ENCODE measurements at regions not wholly inside any gene's neighbourhood (a gene's known extent, or its start where the extent isn't known, plus 50 kb on each side); places are given as distances from the start of the nearest gene placed in this dataset.

DNA sequence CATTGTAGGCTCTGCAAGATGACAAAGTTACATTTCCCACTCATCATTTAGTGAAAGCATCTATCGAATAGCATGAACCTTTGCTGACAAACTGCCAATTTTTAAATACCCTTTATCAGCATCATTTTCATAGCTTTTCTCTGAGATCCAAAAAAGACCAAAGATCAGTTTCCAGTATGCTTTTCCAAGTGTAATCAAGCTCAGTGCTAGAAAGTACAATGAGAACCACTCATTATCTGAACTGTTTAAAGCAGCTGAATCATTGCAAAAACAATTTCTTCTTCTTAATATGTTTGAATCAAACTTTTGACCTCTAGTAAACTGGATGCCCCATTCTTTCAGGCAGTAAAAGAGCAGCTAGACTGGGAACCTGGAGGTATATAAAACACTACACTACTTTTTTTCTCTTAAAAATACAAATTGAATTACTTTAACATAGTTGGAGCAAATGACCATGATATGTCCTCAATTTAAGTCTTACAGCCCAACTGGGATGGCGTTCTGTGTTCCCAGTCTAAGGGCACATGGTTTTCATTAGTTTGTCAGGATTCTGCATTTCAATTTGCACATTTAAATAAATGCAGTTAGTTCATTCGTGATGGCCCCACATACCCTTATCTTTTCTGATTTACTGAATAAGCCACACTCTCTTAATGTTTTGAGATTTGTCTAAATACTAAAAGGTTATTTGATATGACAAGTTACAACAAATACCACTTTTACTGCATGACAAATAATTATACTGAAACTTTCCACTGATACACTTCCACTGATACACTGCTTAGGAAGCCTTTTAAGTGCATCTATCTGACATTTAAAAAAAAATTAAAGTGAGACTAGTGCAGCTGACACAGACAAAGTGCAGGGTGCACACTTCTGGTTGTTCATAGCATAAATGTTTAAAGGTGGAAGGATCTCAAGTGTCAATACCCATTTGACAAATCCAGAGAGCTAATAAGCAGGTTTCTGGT, 146.0 kb upstream of the FRMD4B start:
- no peak for DNase-seq

DNA sequence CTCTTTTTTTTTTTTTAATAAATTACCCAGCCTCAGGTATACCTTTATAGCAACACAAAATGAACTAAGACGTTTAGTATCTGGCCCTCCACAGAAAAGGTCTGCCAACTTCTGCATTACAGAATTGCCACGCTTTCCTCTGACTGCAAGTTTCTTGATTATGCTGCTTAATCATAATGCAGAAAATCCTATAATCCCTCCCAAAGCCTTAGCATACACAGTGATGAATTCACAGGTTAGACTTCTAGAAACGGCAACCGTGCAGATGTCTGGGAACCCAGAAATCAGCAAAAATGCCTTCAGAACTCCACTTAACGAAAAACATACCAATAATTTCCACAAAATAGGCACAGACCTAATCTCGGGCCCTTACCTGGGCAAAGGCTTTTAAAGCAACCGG, 144.7 kb upstream of the FRMD4B start:
- no peak for DNase-seq

DNA sequence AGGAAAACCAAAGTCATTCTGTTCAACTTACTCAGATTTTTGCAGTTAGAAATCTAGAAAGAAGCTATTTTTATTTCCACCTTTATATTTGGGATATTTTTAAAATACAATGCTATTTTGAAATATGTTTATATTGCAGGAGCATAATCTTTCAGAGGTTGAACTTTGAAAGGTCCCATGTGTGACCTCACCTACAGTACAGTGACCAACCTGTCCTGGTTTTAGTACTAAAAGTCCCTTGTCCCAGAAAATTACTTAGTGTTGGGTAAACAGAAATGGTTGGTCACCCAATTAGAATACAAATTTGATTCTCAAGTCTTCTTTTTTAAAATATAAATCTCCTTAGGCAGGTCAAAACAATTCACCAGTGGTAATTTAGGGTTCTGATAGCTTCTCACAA, 141.6 kb upstream of the FRMD4B start:
- no peak for DNase-seq

DNA sequence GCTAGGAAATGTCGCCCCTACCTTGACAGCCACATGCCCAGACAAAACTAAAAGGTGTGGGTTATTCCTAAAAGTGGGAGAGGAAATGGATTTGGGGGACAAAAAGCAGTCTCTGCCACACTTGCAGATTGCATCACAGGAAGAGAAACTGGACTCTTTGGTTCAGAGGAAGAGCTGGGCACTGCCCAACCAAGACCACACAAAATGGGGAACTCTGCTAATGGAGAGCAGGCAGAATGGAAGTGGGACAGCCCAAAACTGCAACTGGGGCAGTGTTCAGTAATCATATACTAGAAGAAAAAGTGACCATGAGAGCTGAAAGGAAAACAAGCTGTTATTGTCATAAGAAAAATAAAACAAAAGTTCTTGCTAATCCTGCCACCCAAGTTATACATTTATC, 138.9 kb upstream of the FRMD4B start:
- no peak for DNase-seq

DNA sequence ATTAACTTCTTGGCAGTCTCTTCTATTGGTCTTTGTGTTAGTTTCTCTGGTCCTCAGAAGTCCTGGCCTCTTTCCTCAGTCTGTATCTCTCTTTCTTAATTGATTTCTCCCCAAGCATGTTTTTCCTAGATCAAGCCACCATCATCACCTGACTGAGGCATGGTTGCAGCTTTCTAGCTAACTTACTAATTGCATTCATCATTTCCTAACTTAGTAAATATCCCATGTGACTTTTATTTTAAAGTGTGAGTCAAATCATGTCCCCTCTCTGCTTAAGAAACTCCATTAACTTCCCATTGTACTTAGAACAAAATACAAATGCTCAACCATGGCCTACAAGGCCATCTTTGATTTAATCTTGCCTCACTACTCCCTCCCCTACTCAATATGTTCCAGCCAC, 135.4 kb upstream of the FRMD4B start:
- no peak for DNase-seq

DNA sequence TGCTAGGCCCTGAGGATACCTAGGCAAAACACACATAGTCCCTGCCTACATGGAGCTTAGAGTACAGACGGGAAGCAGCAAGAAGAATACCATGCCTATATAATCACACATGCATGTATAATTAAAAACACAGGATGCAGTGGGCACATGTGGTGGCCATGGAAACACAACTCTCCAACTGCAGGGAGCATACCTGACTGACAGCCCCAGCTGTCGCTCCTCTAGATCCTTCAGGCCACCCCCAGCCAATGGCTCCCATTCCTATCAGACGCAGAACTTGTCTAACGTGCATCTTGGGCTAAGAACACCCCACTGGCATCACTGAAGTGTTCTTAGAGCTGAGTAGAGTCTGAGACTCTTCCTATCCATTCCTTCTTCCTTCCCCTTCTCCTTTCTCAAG, 125.5 kb upstream of the FRMD4B start:
- no peak for DNase-seq

DNA sequence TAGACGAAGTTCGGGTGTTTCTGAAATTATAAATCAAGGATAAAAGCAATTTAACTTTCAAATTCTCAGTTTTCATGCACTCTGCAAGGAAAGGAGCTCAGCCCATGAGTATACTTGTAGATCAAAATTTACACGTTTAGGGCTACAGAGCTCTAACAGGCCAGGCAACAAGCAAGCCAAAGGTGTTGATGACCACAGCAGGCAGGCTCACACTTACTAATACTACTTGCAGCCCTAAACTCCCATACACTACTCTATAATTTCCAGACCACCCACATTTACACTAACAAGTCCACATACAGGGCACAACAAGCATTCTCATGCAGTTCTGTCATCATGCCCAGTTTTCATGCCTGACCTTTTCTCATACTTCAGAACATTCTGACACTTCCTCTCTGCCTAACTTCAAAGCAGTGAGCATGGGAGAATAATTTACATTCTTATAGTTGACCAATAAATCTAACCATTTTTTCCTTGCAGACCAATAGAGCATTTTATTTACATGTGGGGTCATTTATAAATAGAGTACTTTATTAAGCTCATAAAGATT, 124.7 kb upstream of the FRMD4B start:
- no peak for DNase-seq

DNA sequence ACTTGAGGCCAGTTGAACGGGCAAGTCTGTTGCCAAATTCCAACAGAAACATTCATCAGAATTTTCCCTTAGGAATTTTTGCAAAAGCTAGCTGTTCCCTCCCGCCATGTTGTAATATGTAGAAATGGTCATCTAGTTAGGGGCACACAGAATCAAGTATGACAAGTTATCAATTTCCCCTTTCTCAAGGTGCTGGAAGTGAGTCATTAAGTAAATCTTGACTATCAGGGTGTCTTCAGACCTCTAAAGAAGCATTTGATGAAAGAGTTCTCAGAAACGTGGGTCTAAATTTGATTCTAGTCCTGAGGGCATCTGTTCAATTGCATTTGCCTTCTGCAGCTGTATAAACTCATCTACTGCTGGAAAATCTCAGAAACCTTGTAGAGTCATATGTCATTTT, 123.4 kb upstream of the FRMD4B start:
- DNase-seq: no peak

DNA sequence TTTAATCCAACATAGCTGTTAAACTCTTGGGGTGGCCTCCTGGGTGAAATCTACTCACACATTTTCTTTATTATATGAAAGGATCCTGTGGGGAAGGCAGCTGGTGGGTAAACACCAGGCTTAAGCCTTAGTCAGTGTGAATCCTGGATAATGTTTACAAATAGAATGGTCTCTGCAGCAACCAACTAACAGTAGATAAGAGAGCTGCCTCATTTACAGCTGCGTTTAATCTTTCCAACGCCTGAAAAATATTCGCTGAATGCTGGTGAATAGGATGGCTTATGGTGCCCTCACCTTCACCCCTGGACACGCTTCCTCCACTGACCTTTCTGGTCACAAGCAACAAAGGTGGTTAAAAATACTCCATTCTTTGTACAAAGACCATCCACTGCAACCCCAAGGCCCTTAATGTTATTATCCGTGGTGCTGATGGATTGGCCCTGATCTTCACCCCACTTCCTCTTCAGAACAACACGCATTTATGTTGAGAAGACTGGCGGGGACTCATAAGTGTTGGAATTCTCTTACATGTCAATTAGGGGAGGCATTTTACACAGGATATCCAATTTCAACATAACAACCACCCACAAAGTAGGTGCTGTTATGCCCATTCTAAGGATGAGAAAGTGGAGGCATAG, 120.0 kb upstream of the FRMD4B start:
- no peak for DNase-seq

DNA sequence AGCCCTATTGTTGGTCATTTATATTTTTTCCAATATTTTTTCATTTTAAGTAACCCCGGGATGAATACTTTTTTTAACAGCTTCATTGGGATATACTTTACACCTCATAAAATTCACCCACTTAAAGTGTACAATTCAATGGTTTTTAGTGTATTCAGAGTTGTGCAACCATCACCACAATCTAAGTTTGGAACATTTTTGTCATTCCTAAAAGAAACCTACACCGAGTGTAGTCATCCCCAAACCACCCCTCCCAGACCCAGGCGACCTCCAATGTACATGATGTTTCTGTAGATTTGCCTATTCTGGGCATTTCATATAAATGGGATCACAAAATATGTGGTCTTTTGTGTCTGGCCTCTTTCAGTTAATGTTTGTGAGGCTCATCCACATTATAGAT, 118.3 kb upstream of the FRMD4B start:
- DNase-seq: no peak

DNA sequence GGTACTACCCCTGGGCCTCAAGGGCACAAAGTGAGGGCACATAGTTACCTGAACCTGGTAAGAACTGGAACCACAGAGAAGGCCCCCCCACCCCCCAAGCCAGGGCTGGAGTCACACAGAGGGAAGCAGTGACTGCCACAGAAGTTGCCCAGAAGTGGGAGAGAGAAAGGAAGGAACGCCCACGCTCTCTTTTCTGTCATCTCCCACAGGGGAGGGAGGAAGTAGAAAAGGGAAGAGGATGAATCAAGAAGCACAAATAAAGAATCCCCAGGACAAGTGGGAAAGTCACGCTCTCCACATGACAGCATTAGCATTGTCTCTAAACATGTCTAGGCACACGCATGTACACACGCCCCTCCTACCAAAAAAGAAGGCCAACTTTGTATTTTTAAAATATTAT, 114.7 kb upstream of the FRMD4B start:
- no peak for DNase-seq

DNA sequence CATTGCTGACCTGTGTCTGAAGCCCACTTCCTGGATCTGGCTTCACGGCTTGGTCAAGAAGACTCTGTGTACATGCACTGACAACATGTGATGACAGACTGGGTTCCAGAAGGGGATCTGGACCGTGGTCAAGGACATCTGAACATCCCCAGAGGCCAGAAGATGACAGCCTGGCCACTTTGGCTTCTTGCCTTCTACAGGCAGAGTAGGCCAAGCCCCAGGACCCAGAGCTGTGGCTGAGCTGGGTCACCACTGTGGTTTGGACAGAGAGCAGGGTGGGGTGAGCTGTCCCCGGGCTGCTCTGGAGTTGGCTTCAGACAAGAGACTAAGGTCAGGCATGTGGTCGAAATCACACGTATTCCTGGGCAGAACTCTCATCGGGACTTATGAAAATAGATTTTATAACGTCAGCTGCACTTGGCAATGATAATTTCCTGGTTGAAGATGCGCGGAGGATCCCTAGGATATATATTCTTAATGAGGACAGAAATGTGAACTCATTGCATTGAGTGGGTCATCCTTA, 114.1 kb upstream of the FRMD4B start:
- DNase-seq: no peak

DNA sequence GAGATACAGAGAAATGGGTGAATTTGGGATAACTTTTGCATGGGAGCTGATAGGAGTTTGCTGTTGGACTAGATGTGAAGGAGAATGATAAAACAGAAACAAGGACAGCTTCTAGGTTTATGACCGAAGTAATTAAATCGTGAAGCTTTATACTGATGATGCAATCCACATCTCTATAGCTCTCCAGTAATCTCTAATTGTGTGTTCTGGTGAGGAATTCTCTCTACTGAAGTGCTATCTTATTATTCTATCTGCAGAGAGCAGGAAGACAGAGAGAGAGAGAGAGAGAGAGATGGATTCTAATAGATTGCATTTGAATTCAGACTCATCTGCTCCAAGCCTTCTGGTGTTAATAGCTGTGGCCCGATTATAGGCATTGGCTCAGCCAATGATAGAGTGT, 113.5 kb upstream of the FRMD4B start:
- DNase-seq: no peak

DNA sequence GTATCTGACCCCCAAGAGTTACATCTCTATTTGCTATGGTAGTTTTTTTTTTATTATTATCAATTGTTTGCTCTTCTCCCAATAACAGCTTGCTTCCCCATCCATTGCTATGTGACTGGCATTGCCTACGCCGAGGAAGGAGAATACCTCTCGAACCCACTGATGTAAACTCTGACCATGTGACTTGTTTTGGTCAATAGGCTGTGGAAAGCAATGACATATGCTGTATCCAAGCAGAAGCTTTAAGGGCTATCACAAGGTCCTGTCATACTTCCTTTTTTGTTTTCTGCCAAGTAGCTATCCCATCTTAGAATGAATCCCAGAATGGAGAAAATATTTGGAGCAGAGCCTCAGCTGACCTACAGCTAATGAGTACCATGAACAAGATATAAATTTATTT, 111.0 kb upstream of the FRMD4B start:
- no peak for DNase-seq

DNA sequence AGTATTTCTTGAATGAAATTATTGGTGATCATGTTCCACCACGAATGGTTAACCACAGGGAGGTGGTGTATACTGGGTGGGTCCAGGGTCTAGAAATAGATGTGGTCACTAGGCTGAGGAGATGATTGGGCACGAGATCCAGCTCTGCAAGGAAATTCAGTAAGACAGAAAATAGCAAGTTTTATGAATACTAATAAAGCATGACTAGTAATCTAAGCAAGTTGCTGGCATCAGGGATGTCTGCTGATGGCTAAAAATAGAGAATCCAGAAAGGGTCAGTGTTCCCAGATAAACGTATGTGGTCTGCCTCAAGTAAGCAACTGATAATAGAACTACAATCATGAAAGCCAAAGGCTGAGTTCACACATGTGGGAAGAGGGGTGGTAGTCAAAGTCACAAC, 108.3 kb upstream of the FRMD4B start:
- DNase-seq: no peak

DNA sequence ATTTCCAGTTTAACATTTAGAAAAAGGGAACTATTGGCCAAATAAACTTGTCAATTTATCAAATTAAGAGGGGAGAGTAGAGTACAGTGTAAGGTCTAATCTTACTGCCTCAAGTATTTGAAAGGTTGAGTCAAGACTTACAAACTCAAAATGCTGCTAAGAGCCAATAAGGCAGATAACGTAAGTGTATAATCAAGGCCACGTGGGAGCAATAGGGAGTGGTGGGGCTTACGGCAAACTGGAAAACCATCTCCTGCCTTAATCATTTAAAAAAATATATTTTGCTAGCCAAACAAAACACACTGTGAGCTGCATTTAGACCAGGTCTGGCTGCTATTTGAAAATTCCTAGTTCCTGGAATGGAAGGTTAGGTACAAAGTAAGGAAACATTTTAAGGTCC, 107.3 kb upstream of the FRMD4B start:
- no peak for DNase-seq

DNA sequence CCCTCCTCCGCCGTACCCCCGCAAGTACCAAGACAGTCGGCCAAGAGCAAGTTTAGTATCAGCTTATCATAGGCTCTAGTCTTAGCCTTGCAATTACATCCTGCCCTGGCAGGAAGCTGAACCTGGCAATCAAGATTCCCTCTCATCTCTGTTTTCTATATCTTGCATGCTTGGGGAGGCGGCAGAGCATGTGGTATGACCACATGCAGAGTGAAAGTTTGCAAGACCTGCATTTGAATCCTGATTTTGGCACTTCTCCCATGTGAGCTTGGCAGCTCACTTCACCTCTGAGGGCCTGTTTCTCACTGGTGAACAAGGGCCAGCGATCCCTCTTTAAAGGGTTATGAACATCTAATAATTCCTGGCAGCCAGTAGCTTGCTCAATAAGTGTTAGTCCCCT, 106.1 kb upstream of the FRMD4B start:
- no peak for DNase-seq

DNA sequence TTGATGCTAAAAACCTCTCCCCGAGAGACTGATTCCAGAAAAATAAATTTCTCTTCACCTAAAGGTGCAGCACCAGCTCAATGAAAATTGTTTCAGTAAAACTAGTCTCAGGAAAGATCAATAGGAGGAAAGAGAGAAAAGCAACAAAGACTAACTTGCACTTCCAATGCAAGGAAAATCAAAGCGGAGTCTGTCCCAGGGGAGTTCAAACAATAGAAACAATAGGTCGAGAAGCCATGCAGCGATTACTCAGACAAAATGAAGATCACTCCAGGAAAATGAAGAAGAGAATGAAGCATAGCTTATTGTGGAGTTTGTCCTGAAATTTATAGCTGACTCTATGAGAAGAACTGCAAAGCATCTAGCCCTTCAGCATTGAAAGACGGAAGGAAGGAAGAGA, 105.1 kb upstream of the FRMD4B start:
- DNase-seq: no peak

DNA sequence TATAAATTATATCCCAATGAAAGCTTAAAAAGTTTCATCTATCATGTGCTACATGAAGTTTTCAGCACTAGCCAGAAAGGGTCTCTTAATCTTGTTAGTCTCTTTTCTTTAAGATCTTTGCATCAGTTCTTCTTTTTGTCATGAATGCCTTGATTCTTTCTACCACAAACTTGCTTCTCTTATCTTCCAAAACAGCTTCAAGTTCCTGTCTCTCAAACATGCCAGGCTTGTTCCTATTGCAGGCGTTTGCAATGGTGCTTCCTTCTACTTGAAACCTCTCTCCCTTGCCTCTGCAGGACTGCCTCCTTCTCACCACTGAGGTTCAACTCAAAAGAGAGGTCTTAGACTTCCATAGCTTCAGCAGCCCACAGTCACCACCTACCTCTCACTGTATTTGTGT, 104.3 kb upstream of the FRMD4B start:
- DNase-seq: no peak

DNA sequence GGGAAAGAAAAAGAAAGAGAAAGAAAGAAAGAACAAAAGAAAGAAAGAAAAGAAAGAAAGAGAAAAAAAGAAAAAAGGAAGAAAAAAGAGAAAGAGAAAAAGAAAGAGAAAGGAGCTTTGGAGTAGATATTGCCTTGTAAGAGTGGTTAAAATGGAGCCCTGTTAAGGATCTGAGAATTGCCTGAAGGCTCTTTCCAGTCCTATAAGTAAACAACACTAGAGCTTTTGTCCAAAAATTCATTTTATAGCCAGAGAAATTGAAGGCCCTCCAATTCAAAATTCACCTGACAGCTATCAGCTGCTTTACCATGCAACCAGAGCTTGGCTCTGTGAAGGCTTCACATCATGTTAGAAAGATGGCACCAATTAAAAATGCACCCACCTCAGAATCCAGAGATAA, 102.1 kb upstream of the FRMD4B start:
- no peak for DNase-seq

DNA sequence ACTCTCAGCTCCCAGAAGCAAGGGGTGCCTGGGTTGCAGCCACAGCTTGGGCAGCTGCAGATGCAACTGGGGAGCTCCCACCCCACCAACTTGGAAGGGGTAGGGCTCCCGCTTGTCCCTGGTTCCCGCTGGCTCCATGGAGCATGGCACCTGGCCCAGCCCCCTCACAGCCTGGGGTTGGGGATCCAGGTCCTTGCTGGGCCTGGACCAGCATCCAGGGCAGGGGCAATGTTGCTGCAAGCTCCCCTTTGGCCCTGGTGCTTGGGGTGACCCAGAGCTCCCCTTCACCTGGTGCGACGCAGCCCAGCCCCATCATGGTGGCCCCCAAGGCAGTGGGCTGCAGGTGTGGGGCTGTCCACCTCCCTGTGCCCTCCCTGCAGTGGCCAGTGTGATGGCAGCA, 99.6 kb upstream of the FRMD4B start:
- no peak for DNase-seq

DNA sequence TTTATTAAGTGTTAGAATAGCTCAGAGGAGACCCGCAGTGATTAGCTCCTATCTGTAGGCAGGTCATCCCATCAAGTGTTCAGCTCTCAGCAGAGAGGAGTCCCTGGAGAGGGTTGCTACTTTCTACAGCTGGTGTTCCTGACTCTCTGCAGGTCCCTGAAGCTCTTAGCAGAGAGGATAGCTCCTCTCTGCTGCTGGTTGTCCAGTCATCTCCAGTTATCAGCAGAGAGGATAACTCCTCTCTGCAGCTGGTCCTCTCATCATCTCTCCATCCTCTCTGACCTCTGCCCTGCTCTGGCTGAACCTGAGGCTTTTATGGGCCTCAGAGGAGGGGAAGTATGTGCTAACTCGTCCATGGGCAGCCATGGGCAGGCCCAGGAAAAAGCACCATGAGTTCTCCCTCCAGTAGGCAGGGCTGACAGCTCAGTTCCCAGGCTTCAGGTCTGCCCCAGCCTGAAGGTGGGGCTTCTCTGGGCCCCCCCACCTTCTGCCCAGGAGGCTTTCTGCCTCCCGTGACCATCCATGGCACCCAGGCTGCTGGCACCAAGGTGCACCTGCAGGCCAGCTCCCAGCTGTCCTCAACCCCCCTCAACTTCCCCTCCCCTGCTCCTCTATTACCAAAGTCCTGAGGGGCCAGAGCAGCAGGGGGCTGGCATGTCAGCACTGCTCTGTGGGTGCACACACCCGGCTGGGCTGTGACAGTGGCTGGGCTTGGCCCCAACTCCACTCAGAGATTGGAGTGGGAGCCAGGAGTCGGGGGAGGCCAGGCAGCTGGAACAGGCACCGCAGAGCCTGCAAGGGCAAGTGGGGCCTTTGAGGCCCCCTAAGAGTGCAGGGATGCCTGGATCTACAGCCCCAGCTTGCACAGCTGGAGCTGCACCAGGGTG, 98.9 kb upstream of the FRMD4B start:
- DNase-seq: no peak

DNA sequence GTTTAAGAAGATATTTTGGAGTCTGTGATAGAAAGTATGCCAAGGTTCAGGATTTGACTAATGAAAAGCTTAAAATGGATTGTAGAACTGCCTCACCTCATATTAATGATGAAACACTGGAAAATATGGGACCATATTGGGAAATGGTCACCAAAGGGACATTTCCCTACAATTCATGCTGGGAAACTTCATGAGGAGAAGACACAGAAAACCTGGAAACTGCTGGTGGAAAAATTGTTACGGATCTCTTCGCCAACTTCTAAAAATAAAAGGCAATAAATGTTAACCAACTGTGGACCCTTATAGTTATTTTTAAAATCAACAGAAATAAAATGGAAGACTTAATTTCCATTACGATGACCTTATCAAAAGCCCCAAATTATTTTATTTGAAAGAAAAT, 97.6 kb upstream of the FRMD4B start:
- no peak for DNase-seq

Data from NCI-H2029 (cell line).